ENCODE measurements at regions not wholly inside any gene's neighbourhood (a gene's known extent, or its start where the extent isn't known, plus 50 kb on each side); places are given as distances from the start of the nearest gene placed in this dataset.

GRCh38 chr12:46499226-46499625, 126.7 kb upstream of the SLC38A2 start:
- no peak for TF ChIP-seq POLR2A (IDR thresholded peaks at IDR 0.05; ENCODE audit: low read depth, low read length)
- no peak for TF ChIP-seq POLR2AphosphoS5 (IDR thresholded peaks at IDR 0.05; ENCODE audit: low read depth, low read length)
- TF ChIP-seq TAF1 (IDR thresholded peaks at IDR 0.05; ENCODE audit: borderline replicate concordance, low read depth, low read length): no peak

Data from GM12892 (cell line).